DOHH2 (cell line): ENCODE measurements at regions not wholly inside any gene's neighbourhood (a gene's known extent, or its start where the extent isn't known, plus 50 kb on each side); places are given as distances from the start of the nearest gene placed in this dataset.

Experiments
- EZH2phosphoT487 ChIP-seq: fragments of 200-600 bp; sonication (generic); IDR thresholded peaks from 2 replicates; pipeline ENCODE4 v1.6.1; 2017; ENCODE audit warnings: borderline replicate concordance, mild to moderate bottlenecking, antibody characterized with exemption, low read length, moderate library complexity, mixed read lengths
- TF ChIP-seq, protein P1 (sequence below): fragments of 200-600 bp; sonication (generic); IDR thresholded peaks from one replicate; pipeline ENCODE4 v1.5.1; 2014; ENCODE audit warnings: antibody characterized with exemption, mild to moderate bottlenecking, low read depth, low read length; ENCODE audit not compliant: poor library complexity, severe bottlenecking

DNA sequence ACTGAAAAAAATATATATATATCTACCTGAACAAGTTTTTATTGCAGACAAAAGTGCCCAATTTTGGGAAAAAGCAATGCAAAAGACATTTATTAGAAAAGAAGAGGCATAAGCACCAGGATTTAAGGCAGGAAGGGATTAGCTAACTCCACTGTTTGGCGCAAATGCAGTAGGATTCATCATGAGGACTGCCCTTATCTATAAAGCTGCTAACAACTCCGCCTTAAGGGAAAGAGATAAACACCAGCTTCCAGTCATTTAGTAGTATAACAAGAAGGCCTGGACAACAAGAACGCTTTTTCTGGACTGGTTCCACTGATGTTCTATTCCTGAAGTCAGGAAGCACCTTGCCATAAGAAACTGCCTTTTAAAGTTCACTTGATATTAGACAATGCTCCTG is 52.9 kb upstream of the FSHR start:
- TF ChIP-seq, protein P1, sequence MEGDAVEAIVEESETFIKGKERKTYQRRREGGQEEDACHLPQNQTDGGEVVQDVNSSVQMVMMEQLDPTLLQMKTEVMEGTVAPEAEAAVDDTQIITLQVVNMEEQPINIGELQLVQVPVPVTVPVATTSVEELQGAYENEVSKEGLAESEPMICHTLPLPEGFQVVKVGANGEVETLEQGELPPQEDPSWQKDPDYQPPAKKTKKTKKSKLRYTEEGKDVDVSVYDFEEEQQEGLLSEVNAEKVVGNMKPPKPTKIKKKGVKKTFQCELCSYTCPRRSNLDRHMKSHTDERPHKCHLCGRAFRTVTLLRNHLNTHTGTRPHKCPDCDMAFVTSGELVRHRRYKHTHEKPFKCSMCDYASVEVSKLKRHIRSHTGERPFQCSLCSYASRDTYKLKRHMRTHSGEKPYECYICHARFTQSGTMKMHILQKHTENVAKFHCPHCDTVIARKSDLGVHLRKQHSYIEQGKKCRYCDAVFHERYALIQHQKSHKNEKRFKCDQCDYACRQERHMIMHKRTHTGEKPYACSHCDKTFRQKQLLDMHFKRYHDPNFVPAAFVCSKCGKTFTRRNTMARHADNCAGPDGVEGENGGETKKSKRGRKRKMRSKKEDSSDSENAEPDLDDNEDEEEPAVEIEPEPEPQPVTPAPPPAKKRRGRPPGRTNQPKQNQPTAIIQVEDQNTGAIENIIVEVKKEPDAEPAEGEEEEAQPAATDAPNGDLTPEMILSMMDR = no peak
- TF ChIP-seq EZH2phosphoT487 = no peak
